H1 (cell line): ENCODE measurements at regions not wholly inside any gene's neighbourhood (a gene's known extent, or its start where the extent isn't known, plus 50 kb on each side); places are given as distances from the start of the nearest gene placed in this dataset.

Experiments
- BACH1 ChIP-seq: IDR thresholded peaks from 2 replicates; pipeline ENCODE4 v1.6.1; 2012; ENCODE audit warnings: low read length, improper control_type of control experiment
- CREB1 ChIP-seq: IDR thresholded peaks from 2 replicates; pipeline ENCODE4 v1.6.1; 2012; ENCODE audit warnings: inconsistent platforms
- CTCF ChIP-seq, 3 experiments: IDR thresholded peaks; 1 replicate in 2 of 3; 2 replicates in 1 of 3; pipeline versions ENCODE4 v1.5.1 to v1.6.1; 2011; ENCODE audit warnings: low read length in 3 of 3, mild to moderate bottlenecking in 3 of 3, inconsistent platforms in 2 of 3, low read depth in 1 of 3, moderate library complexity in 1 of 3; ENCODE audit not compliant: insufficient read depth in 1 of 3; ENCODE audit errors: control extremely low read depth in 1 of 3
- GTF2F1 ChIP-seq: IDR thresholded peaks from 2 replicates; pipeline ENCODE4 v1.6.1; 2012; ENCODE audit warnings: low read depth, low read length, improper control_type of control experiment, borderline replicate concordance
- KDM5A ChIP-seq: fragments of 200-600 bp; IDR thresholded peaks from 2 replicates; pipeline ENCODE4 v1.7.1; 2012; ENCODE audit warnings: mild to moderate bottlenecking, low read length, inconsistent platforms, mixed read lengths
- NANOG ChIP-seq: IDR thresholded peaks from 2 replicates; pipeline ENCODE4 v1.6.1; 2011; ENCODE audit warnings: low read length, low read depth, mild to moderate bottlenecking, inconsistent platforms; ENCODE audit not compliant: insufficient read depth, poor library complexity, severe bottlenecking
- POLR2AphosphoS5 ChIP-seq: IDR thresholded peaks from 2 replicates; pipeline ENCODE4 v1.6.1; 2011; ENCODE audit warnings: low read depth, low read length
- POU5F1 ChIP-seq: IDR thresholded peaks from 2 replicates; pipeline ENCODE4 v1.6.1; 2011; ENCODE audit warnings: low read depth, mild to moderate bottlenecking, low read length, moderate library complexity
- USF2 ChIP-seq: IDR thresholded peaks from 2 replicates; pipeline ENCODE4 v1.6.1; 2011; ENCODE audit warnings: low read length, improper control_type of control experiment

GRCh38 chr16:62969711-62970318 is 933.6 kb upstream of the CDH8 start:
- TF ChIP-seq NANOG (no peak), BACH1 (no peak), POU5F1 (no peak), KDM5A (no peak), CTCF (IDR thresholded peaks at IDR 0.05; ENCODE audit: control extremely low read depth in 1 of 3, insufficient read depth in 1 of 3, low read depth in 1 of 3, low read length in 3 of 3) (no peak), POLR2AphosphoS5 (no peak), GTF2F1 (no peak), USF2 (no peak), CREB1 (no peak)
